Natural killer cell (primary cell): ENCODE measurements at regions not wholly inside any gene's neighbourhood (a gene's known extent, or its start where the extent isn't known, plus 50 kb on each side); places are given as distances from the start of the nearest gene placed in this dataset.

Source experiments
- ATAC-seq, 3 donors: fragments of 150-1000 bp in 2 of 3; fragments of 200-7000 bp in 1 of 3; cut with Tn5 transposase; 1 replicate in 1 of 3; 2 replicates in 2 of 3; pipeline ENCODE4 v1.10.0; 2021; ENCODE audit warnings: mild to moderate bottlenecking in 2 of 3, moderate library complexity in 2 of 3
- DNase-seq, 2 donors: peaks; one replicate each; pipeline versions ENCODE4 v3.0.0 to v3.0.0-alpha.2; 2013 to 2021; ENCODE audit warnings: mixed read lengths in 1 of 2
- H3K27ac ChIP-seq: one replicate; pipeline ENCODE4 v1.5.1; 2013; ENCODE audit warnings: mild to moderate bottlenecking, low read length
- H3K27me3 ChIP-seq: one replicate; pipeline ENCODE4 v1.6.1; 2013; ENCODE audit warnings: low read length; ENCODE audit not compliant: control insufficient read depth, insufficient read depth
- H3K36me3 ChIP-seq: one replicate; pipeline ENCODE4 v1.6.1; 2013; ENCODE audit warnings: low read length; ENCODE audit not compliant: control insufficient read depth, insufficient read depth
- H3K4me1 ChIP-seq: one replicate; pipeline ENCODE4 v1.6.1; 2013; ENCODE audit warnings: low read length; ENCODE audit not compliant: control insufficient read depth, insufficient read depth
- H3K4me3 ChIP-seq: one replicate; pipeline ENCODE4 v1.5.1; 2013; ENCODE audit warnings: low read length
- H3K9me3 ChIP-seq: one replicate; pipeline ENCODE4 v1.6.1; 2013; ENCODE audit warnings: low read length; ENCODE audit not compliant: control insufficient read depth, insufficient read depth
- H3K27ac Mint-ChIP-seq, 2 donors: one replicate each; pipeline ENCODE4 v1.8.0; 2022; ENCODE audit warnings: mild to moderate bottlenecking in 2 of 2, mixed read lengths in 2 of 2, moderate library complexity in 1 of 2
- H3K27me3 Mint-ChIP-seq, 2 donors: one replicate each; pipeline ENCODE4 v1.8.0; 2022; ENCODE audit warnings: low read depth in 2 of 2, mixed read lengths in 2 of 2
- H3K36me3 Mint-ChIP-seq: one replicate; pipeline ENCODE4 v1.8.0; 2022; ENCODE audit warnings: mixed read lengths
- H3K4me1 Mint-ChIP-seq, 2 donors: one replicate each; pipeline ENCODE4 v1.8.0; 2022; ENCODE audit warnings: mixed read lengths in 2 of 2
- H3K4me3 Mint-ChIP-seq: one replicate; pipeline ENCODE4 v1.8.0; 2022; ENCODE audit warnings: mild to moderate bottlenecking, moderate library complexity, mixed read lengths
- H3K9me3 Mint-ChIP-seq, 2 donors: one replicate each; pipeline ENCODE4 v1.8.0; 2022; ENCODE audit warnings: mixed read lengths in 2 of 2
- WGBS: methylation state at CpG from one replicate; pipeline ENCODE4 v1.1.7; 2013; ENCODE audit warnings: missing lambda C conversion rate; ENCODE audit not compliant: insufficient coverage; 5-methylcytosine and 5-hydroxymethylcytosine counted together
- intact Hi-C: fragments of 100-400 bp; cut with micrococcal nuclease; formaldehyde crosslinking; loops from one replicate; pipeline ENCODE4 v1.14.2; 2022
- TF ChIP-seq, protein P1 (sequence below): fragments of 200-600 bp; IDR thresholded peaks from one replicate; pipeline ENCODE4 v1.8.0; 2022; ENCODE audit warnings: antibody characterized with exemption

DNA sequence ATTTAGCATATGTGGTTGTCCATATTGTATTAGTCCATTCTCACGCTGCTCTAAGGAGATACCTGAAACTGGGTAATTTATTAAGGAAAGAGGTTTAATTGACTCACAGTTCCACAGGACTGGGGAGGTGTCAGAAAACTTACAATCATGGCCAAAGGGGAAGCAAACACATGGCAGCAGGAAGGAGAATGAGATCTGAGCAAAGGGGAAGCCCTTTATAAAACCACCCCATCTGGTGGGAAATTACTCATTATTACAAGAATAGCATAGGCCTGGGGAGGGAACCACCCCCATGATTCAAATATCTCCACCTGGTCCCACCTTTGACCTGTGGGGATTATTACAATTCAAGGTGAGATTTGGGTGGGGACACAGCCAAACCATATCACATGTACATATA lies 122.6 kb upstream of the ANK2 start:
- no peaks in the 10 kb centered on the region for H3K4me1 ChIP-seq
- intact Hi-C loops = no loop called here
- Mint-ChIP-seq H3K27me3 (no peaks in the 10 kb centered on the region), H3K4me3 (no peak overlapping the region), H3K4me1 (no peaks in the 10 kb centered on the region), H3K27ac (no peak overlapping the region), H3K36me3 (no peaks in the 10 kb centered on the region), H3K9me3 (no peaks in the 10 kb centered on the region)
- TF ChIP-seq, protein P1, sequence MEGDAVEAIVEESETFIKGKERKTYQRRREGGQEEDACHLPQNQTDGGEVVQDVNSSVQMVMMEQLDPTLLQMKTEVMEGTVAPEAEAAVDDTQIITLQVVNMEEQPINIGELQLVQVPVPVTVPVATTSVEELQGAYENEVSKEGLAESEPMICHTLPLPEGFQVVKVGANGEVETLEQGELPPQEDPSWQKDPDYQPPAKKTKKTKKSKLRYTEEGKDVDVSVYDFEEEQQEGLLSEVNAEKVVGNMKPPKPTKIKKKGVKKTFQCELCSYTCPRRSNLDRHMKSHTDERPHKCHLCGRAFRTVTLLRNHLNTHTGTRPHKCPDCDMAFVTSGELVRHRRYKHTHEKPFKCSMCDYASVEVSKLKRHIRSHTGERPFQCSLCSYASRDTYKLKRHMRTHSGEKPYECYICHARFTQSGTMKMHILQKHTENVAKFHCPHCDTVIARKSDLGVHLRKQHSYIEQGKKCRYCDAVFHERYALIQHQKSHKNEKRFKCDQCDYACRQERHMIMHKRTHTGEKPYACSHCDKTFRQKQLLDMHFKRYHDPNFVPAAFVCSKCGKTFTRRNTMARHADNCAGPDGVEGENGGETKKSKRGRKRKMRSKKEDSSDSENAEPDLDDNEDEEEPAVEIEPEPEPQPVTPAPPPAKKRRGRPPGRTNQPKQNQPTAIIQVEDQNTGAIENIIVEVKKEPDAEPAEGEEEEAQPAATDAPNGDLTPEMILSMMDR = no peak
- no peaks in the 10 kb centered on the region for H3K27me3 ChIP-seq
- DNase-seq (no peak), ATAC-seq (no peak)
- no peaks in the 10 kb centered on the region for H3K9me3 ChIP-seq
- WGBS = 83% methylated on average over 1 of the region's 1 CpG
- H3K36me3 ChIP-seq = no peaks in the 10 kb centered on the region
- H3K4me3 ChIP-seq = no peak overlapping the region
- no peak overlapping the region for H3K27ac ChIP-seq

DNA sequence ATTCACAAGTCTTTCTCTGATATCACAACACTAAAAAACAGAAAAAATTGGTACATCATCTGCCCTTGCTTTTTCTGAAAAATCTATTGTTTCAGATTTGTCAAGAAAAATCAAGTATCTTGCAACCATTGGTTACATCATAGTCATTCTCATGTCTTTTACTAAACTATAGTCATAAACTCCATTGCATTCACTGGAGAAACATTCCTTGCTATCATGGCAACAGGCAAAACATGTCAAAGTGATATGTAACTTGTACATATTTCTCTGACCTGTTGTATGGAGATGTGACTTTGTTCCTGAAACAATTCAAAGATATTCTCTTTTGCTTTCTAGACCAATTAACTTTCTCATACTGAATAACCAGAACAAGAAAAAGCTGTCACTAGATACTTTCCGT lies 121.9 kb upstream of the ANK2 start:
- Histone ChIP-seq H3K4me1 (no peaks in the 10 kb centered on the region), H3K4me3 (no peak overlapping the region), H3K9me3 (no peaks in the 10 kb centered on the region), H3K27me3 (no peaks in the 10 kb centered on the region), H3K27ac (no peak overlapping the region), H3K36me3 (no peaks in the 10 kb centered on the region)
- TF ChIP-seq, protein P1 = no peak
- WGBS = 100% methylated on average over 1 of the region's 1 CpG
- H3K4me3 Mint-ChIP-seq = no peak overlapping the region
- H3K27ac Mint-ChIP-seq = no peak overlapping the region
- DNase-seq = no peak
- no peaks in the 10 kb centered on the region for H3K4me1 Mint-ChIP-seq
- no peaks in the 10 kb centered on the region for H3K36me3 Mint-ChIP-seq
- no peaks in the 10 kb centered on the region for H3K9me3 Mint-ChIP-seq
- intact Hi-C loops = no loop called here
- no peaks in the 10 kb centered on the region for H3K27me3 Mint-ChIP-seq
- no peak for ATAC-seq

DNA sequence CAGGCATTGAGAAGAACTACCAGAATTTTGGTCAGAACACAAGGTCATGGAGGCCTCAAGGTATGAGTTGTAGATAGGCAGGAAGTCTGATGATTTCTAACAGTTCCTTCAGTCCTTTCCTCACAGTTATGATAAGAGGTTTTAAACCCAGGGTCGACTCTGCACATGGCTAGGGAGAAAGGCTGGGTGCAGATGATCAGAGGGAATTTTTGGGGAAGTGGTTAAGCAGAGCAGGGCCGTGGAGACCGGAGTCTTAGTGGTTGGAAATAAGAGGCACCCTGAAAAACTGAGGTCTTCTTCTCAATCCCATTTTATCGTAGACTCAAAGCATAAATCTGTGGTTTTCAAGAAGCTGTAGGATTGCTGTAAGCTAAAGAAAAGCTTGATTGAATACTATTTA lies 118.5 kb upstream of the ANK2 start:
- no peaks in the 10 kb centered on the region for H3K36me3 ChIP-seq
- 4% methylated on average over 3 of the region's 4 CpGs for WGBS
- no peak overlapping the region for H3K4me3 Mint-ChIP-seq
- ATAC-seq (no peak), DNase-seq (no peak)
- H3K27me3 Mint-ChIP-seq = no peaks in the 10 kb centered on the region
- H3K9me3 Mint-ChIP-seq = no peaks in the 10 kb centered on the region
- no peak overlapping the region for H3K27ac ChIP-seq
- intact Hi-C loops = no loop called here
- H3K36me3 Mint-ChIP-seq = no peaks in the 10 kb centered on the region
- TF ChIP-seq, protein P1 = no peak
- H3K4me1 ChIP-seq = no peaks in the 10 kb centered on the region
- H3K9me3 ChIP-seq = no peaks in the 10 kb centered on the region
- no peaks in the 10 kb centered on the region for H3K4me1 Mint-ChIP-seq
- no peaks in the 10 kb centered on the region for H3K27me3 ChIP-seq
- H3K27ac Mint-ChIP-seq = no peak overlapping the region
- H3K4me3 ChIP-seq = no peak overlapping the region

DNA sequence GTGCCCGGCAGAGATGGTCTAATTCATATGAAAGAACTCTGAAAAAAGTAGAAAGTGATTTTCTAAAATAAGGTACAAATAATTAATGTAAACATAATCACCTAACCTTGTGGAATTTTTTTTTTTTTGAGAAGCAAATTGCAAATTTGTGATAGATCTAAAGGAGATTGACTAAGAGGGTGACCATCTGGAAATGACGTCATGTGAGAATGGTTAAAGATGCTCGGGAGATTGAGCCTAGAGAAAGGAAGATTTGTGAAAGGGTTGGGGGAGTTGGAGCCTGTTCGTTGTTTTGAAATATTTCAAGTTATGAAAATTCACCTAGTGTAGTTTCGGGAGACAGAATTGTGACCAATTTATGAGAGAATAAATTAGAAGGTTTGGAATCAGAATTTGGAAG lies 115.7 kb upstream of the ANK2 start:
- Mint-ChIP-seq H3K4me1 (no peaks in the 10 kb centered on the region), H3K36me3 (no peaks in the 10 kb centered on the region), H3K4me3 (no peak overlapping the region), H3K27me3 (no peaks in the 10 kb centered on the region), H3K27ac (no peak overlapping the region), H3K9me3 (no peaks in the 10 kb centered on the region)
- H3K36me3 ChIP-seq = no peaks in the 10 kb centered on the region
- ATAC-seq (no peak), DNase-seq (no peak)
- H3K4me1 ChIP-seq = no peaks in the 10 kb centered on the region
- intact Hi-C loops = no loop called here
- no peak overlapping the region for H3K27ac ChIP-seq
- TF ChIP-seq, protein P1 = no peak
- WGBS = 95% methylated on average over 4 of the region's 5 CpGs
- no peak overlapping the region for H3K4me3 ChIP-seq
- H3K9me3 ChIP-seq = no peaks in the 10 kb centered on the region
- H3K27me3 ChIP-seq = no peaks in the 10 kb centered on the region
